DND-41 (cell line): ENCODE measurements at regions not wholly inside any gene's neighbourhood (a gene's known extent, or its start where the extent isn't known, plus 50 kb on each side); places are given as distances from the start of the nearest gene placed in this dataset.

ENCODE experiments used
- CTCF ChIP-seq: IDR thresholded peaks from 2 replicates; pipeline ENCODE4 v1.5.1; 2012; ENCODE audit warnings: borderline replicate concordance, low read length, moderate library complexity, mild to moderate bottlenecking; ENCODE audit not compliant: poor library complexity, severe bottlenecking; ENCODE audit errors: extremely low read depth
- EZH2 ChIP-seq: IDR thresholded peaks from 3 replicates; pipeline ENCODE4 v1.6.1; 2012; ENCODE audit warnings: borderline replicate concordance, low read depth, mild to moderate bottlenecking, moderate library complexity, low read length, inconsistent platforms; ENCODE audit not compliant: severe bottlenecking

- no peak for TF ChIP-seq EZH2
- TF ChIP-seq CTCF: no peak
Measured at GRCh38 chr6:3523966-3524365, 67.1 kb upstream of the SLC22A23 start.
